CD8-positive, alpha-beta memory T cell (primary cell): ENCODE measurements at regions not wholly inside any gene's neighbourhood (a gene's known extent, or its start where the extent isn't known, plus 50 kb on each side); places are given as distances from the start of the nearest gene placed in this dataset.

ENCODE experiments used
- CTCF ChIA-PET: fragments of 350-600 bp; sonication (Branson Sonifier 250); formaldehyde crosslinking; loops from one replicate; lab custom pipeline; 2021; ENCODE audit warnings: antibody characterized with exemption; lab: Charles Lee
- POLR2A ChIA-PET: fragments of 350-600 bp; sonication (Branson Sonifier 250); formaldehyde crosslinking; loops from one replicate; lab custom pipeline; 2021; ENCODE audit warnings: antibody characterized with exemption; lab: Charles Lee
- DNase-seq, 5 donors: peaks; one replicate each; pipeline versions ENCODE4 v3.0.0 to v3.0.0-alpha.2; 2020 to 2022; ENCODE audit warnings: mixed read lengths in 1 of 5
- H3K27ac ChIP-seq: one replicate; pipeline ENCODE4 v1.7.0; 2013; ENCODE audit warnings: low read depth, mild to moderate bottlenecking, low read length, moderate library complexity
- H3K27me3 ChIP-seq: 2 replicates; pipeline ENCODE4 v1.7.0; 2013; ENCODE audit warnings: low read length, mild to moderate bottlenecking; ENCODE audit not compliant: insufficient read depth, poor library complexity, severe bottlenecking
- H3K36me3 ChIP-seq: 2 replicates; pipeline ENCODE4 v1.7.0; 2013; ENCODE audit warnings: mild to moderate bottlenecking, low read length, moderate library complexity; ENCODE audit not compliant: insufficient read depth
- H3K4me1 ChIP-seq: 2 replicates; pipeline ENCODE4 v1.7.0; 2013; ENCODE audit warnings: mild to moderate bottlenecking, low read length, moderate library complexity; ENCODE audit not compliant: insufficient read depth
- H3K4me3 ChIP-seq: 2 replicates; pipeline ENCODE4 v1.7.0; 2013; ENCODE audit warnings: mild to moderate bottlenecking, low read length
- H3K9me3 ChIP-seq: 2 replicates; pipeline ENCODE4 v1.7.0; 2013; ENCODE audit warnings: mild to moderate bottlenecking, low read length
- H3K27ac Mint-ChIP-seq, 8 donors: one replicate each; pipeline ENCODE4 v1.8.0; 2020 to 2021; ENCODE audit warnings: mixed read lengths in 8 of 8, mild to moderate bottlenecking in 6 of 8, inconsistent platforms in 3 of 8, moderate library complexity in 3 of 8
- H3K27me3 Mint-ChIP-seq, 2 donors: one replicate each; pipeline ENCODE4 v1.8.0; 2020 to 2021; ENCODE audit warnings: mixed read lengths in 2 of 2, mild to moderate bottlenecking in 1 of 2, moderate library complexity in 1 of 2
- H3K36me3 Mint-ChIP-seq, 3 donors: one replicate each; pipeline ENCODE4 v1.8.0; 2020 to 2021; ENCODE audit warnings: mixed read lengths in 3 of 3, inconsistent platforms in 1 of 3, mild to moderate bottlenecking in 1 of 3
- H3K4me1 Mint-ChIP-seq, 3 donors: one replicate each; pipeline ENCODE4 v1.8.0; 2020 to 2021; ENCODE audit warnings: mixed read lengths in 3 of 3, inconsistent platforms in 1 of 3, mild to moderate bottlenecking in 1 of 3
- H3K4me3 Mint-ChIP-seq, 7 donors: one replicate each; pipeline ENCODE4 v1.8.0; 2020 to 2021; ENCODE audit warnings: mixed read lengths in 7 of 7, mild to moderate bottlenecking in 6 of 7, moderate library complexity in 4 of 7, inconsistent platforms in 2 of 7
- H3K9me3 Mint-ChIP-seq, 5 donors: one replicate each; pipeline ENCODE4 v1.8.0; 2020 to 2022; ENCODE audit warnings: mixed read lengths in 5 of 5, mild to moderate bottlenecking in 3 of 5, moderate library complexity in 2 of 5, inconsistent platforms in 1 of 5

GRCh38 chr10:44289125-44289524, 95.8 kb downstream of the CXCL12 start:
- Mint-ChIP-seq H3K4me3 (no peak overlapping the region), H3K27me3 (peaks cover 20 to 28% of the 10 kb centered on the region in 2 donors), H3K36me3 (no peaks in the 10 kb centered on the region), H3K9me3 (no peaks in the 10 kb centered on the region), H3K4me1 (no peaks in the 10 kb centered on the region), H3K27ac (no peak overlapping the region)
- POLR2A ChIA-PET, result no interaction called here
- Histone ChIP-seq H3K4me3 (no peak overlapping the region), H3K9me3 (no peaks in the 10 kb centered on the region), H3K36me3 (no peaks in the 10 kb centered on the region), H3K4me1 (no peaks in the 10 kb centered on the region), H3K27me3 (no peaks in the 10 kb centered on the region), H3K27ac (no peak overlapping the region)
- no peak for DNase-seq
- CTCF ChIA-PET, result no interaction called here

GRCh38 chr10:44287408-44287807, 97.5 kb downstream of the CXCL12 start:
- ChIA-PET POLR2A (no interaction called here), CTCF (no interaction called here)
- no peak overlapping the region for H3K4me3 ChIP-seq
- no peak overlapping the region for H3K4me3 Mint-ChIP-seq
- H3K27me3 ChIP-seq, result no peaks in the 10 kb centered on the region
- no peak for DNase-seq
- no peaks in the 10 kb centered on the region for H3K9me3 Mint-ChIP-seq
- H3K27me3 Mint-ChIP-seq, result peaks cover 16 to 29% of the 10 kb centered on the region in 2 donors
- H3K36me3 Mint-ChIP-seq, result no peaks in the 10 kb centered on the region
- H3K4me1 Mint-ChIP-seq, result no peaks in the 10 kb centered on the region
- no peaks in the 10 kb centered on the region for H3K36me3 ChIP-seq
- no peaks in the 10 kb centered on the region for H3K9me3 ChIP-seq
- no peak overlapping the region for H3K27ac Mint-ChIP-seq
- H3K4me1 ChIP-seq, result no peaks in the 10 kb centered on the region
- no peak overlapping the region for H3K27ac ChIP-seq

GRCh38 chr10:44284198-44285084, 100.5 kb downstream of the CXCL12 start:
- Histone ChIP-seq H3K4me3 (no peak overlapping the region), H3K27me3 (no peaks in the 10 kb centered on the region), H3K4me1 (no peaks in the 10 kb centered on the region), H3K9me3 (no peaks in the 10 kb centered on the region), H3K27ac (no peak overlapping the region), H3K36me3 (no peaks in the 10 kb centered on the region)
- ChIA-PET POLR2A (no interaction called here), CTCF (no interaction called here)
- H3K27ac Mint-ChIP-seq, result no peak overlapping the region
- no peak for DNase-seq
- no peak overlapping the region for H3K4me3 Mint-ChIP-seq
- H3K27me3 Mint-ChIP-seq, result peaks cover 6 to 25% of the 10 kb centered on the region in 2 donors
- no peaks in the 10 kb centered on the region for H3K9me3 Mint-ChIP-seq
- H3K36me3 Mint-ChIP-seq, result no peaks in the 10 kb centered on the region
- H3K4me1 Mint-ChIP-seq, result no peaks in the 10 kb centered on the region

- H3K27ac ChIP-seq, result no peak overlapping the region
- no peak for DNase-seq
- no peaks in the 10 kb centered on the region for H3K4me1 Mint-ChIP-seq
- no peak overlapping the region for H3K27ac Mint-ChIP-seq
- no peak overlapping the region for H3K4me3 ChIP-seq
- H3K4me3 Mint-ChIP-seq, result no peak overlapping the region
- H3K27me3 ChIP-seq, result no peaks in the 10 kb centered on the region
- H3K36me3 ChIP-seq, result no peaks in the 10 kb centered on the region
- POLR2A ChIA-PET, result no interaction called here
- H3K9me3 ChIP-seq, result no peaks in the 10 kb centered on the region
- H3K9me3 Mint-ChIP-seq, result no peaks in the 10 kb centered on the region
- H3K27me3 Mint-ChIP-seq, result peaks cover 8 to 25% of the 10 kb centered on the region in 2 donors
- CTCF ChIA-PET, result no interaction called here
- no peaks in the 10 kb centered on the region for H3K4me1 ChIP-seq
- H3K36me3 Mint-ChIP-seq, result no peaks in the 10 kb centered on the region
These were observed 102.1 kb downstream of the CXCL12 start for GRCh38 chr10:44282626-44283300.

GRCh38 chr10:44281662-44282061, 103.2 kb downstream of the CXCL12 start:
- Histone ChIP-seq H3K9me3 (no peaks in the 10 kb centered on the region), H3K4me3 (no peak overlapping the region), H3K4me1 (no peaks in the 10 kb centered on the region), H3K36me3 (no peaks in the 10 kb centered on the region), H3K27ac (no peak overlapping the region), H3K27me3 (no peaks in the 10 kb centered on the region)
- no peak overlapping the region for H3K4me3 Mint-ChIP-seq
- peak overlapping the region in 1 of 8 donors; percentile 47 for H3K27ac Mint-ChIP-seq
- POLR2A ChIA-PET, result no interaction called here
- peaks cover 4 to 19% of the 10 kb centered on the region in 2 donors for H3K27me3 Mint-ChIP-seq
- no peak for DNase-seq
- CTCF ChIA-PET, result no interaction called here
- H3K4me1 Mint-ChIP-seq, result no peaks in the 10 kb centered on the region
- peaks cover 0 to 2% (median 0%) of the 10 kb centered on the region in 3 donors for H3K36me3 Mint-ChIP-seq
- peaks cover 0 to 5% (median 2%) of the 10 kb centered on the region in 5 donors for H3K9me3 Mint-ChIP-seq

- H3K4me3 ChIP-seq, result no peak overlapping the region
- ChIA-PET POLR2A (no interaction called here), CTCF (no interaction called here)
- no peak for DNase-seq
- Mint-ChIP-seq H3K4me1 (no peaks in the 10 kb centered on the region), H3K27me3 (peaks cover 4 to 16% of the 10 kb centered on the region in 2 donors), H3K9me3 (peaks cover 0 to 5% (median 3%) of the 10 kb centered on the region in 5 donors), H3K36me3 (peaks cover 0 to 7% (median 0%) of the 10 kb centered on the region in 3 donors), H3K4me3 (no peak overlapping the region), H3K27ac (no peak overlapping the region)
- H3K9me3 ChIP-seq, result no peaks in the 10 kb centered on the region
- no peaks in the 10 kb centered on the region for H3K27me3 ChIP-seq
- H3K36me3 ChIP-seq, result no peaks in the 10 kb centered on the region
- H3K4me1 ChIP-seq, result no peaks in the 10 kb centered on the region
- H3K27ac ChIP-seq, result no peak overlapping the region
These were observed 103.7 kb downstream of the CXCL12 start for GRCh38 chr10:44281089-44281613.

GRCh38 chr10:44280226-44281014, 104.5 kb downstream of the CXCL12 start:
- Histone ChIP-seq H3K4me3 (no peak overlapping the region), H3K36me3 (no peaks in the 10 kb centered on the region), H3K4me1 (no peaks in the 10 kb centered on the region), H3K27ac (no peak overlapping the region), H3K9me3 (no peaks in the 10 kb centered on the region), H3K27me3 (no peaks in the 10 kb centered on the region)
- Mint-ChIP-seq H3K27ac (peak overlapping the region in 1 of 8 donors; percentile 84), H3K9me3 (peaks cover 0 to 5% (median 3%) of the 10 kb centered on the region in 5 donors), H3K27me3 (peaks cover 4 to 13% of the 10 kb centered on the region in 2 donors), H3K4me1 (no peaks in the 10 kb centered on the region), H3K4me3 (no peak overlapping the region), H3K36me3 (peaks cover 0 to 9% (median 0%) of the 10 kb centered on the region in 3 donors)
- CTCF ChIA-PET, result no interaction called here
- POLR2A ChIA-PET, result no interaction called here
- no peak for DNase-seq
